IMR-90 (cell line): ENCODE measurements at regions not wholly inside any gene's neighbourhood (a gene's known extent, or its start where the extent isn't known, plus 50 kb on each side); places are given as distances from the start of the nearest gene placed in this dataset.

ENCODE experiments used
- MAZ ChIP-seq: IDR thresholded peaks from 2 replicates; pipeline ENCODE4 v1.6.1; 2012; ENCODE audit warnings: low read depth, mild to moderate bottlenecking, low read length, improper control_type of control experiment, moderate library complexity, borderline replicate concordance
- MXI1 ChIP-seq: IDR thresholded peaks from 2 replicates; pipeline ENCODE4 v1.6.1; 2012; ENCODE audit warnings: low read depth, mild to moderate bottlenecking, low read length, moderate library complexity, borderline replicate concordance
- RCOR1 ChIP-seq: IDR thresholded peaks from 2 replicates; pipeline ENCODE4 v1.6.1; 2012; ENCODE audit warnings: mild to moderate bottlenecking, low read length, improper control_type of control experiment; ENCODE audit not compliant: insufficient replicate concordance
- TF ChIP-seq, protein P1 (sequence below): fragments of 150-350 bp; IDR thresholded peaks from 2 replicates; pipeline ENCODE4 v1.6.1; 2016; ENCODE audit warnings: low read depth, mild to moderate bottlenecking, low read length, moderate library complexity, borderline replicate concordance

GRCh38 chr12:34302131-34302885, 280.0 kb downstream of the ALG10 start (continued):
- TF ChIP-seq, protein P1, sequence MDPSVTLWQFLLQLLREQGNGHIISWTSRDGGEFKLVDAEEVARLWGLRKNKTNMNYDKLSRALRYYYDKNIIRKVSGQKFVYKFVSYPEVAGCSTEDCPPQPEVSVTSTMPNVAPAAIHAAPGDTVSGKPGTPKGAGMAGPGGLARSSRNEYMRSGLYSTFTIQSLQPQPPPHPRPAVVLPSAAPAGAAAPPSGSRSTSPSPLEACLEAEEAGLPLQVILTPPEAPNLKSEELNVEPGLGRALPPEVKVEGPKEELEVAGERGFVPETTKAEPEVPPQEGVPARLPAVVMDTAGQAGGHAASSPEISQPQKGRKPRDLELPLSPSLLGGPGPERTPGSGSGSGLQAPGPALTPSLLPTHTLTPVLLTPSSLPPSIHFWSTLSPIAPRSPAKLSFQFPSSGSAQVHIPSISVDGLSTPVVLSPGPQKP: no peak
- no peak for TF ChIP-seq MAZ
- no peak for TF ChIP-seq RCOR1
- TF ChIP-seq MXI1: no peak
